ENCODE measurements at regions not wholly inside any gene's neighbourhood (a gene's known extent, or its start where the extent isn't known, plus 50 kb on each side); places are given as distances from the start of the nearest gene placed in this dataset.

DNA sequence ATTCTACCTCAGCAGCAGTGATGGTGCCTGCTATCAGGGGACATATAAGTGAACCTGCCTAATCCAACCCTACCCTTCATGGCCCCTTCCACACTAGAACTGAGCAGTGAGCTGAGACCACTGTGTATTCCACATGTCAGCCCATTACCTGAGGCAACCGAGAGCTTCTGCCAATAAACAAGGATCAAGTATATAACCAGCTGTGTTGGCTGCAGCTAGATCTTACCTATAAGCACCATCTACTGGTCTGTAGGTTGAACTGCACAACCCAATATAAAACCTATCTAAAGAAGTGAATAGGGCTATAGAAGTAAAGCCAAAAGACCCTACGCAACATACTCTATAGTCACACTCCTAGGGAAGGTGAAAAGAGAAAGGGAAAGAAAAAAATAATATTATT, 376.9 kb downstream of the HHIPL2 start:
- Histone ChIP-seq H3K9me3 (ENCODE audit: control insufficient read depth in 1 of 2, insufficient read depth in 1 of 2, low read depth in 1 of 2, low read length in 2 of 2) (no peaks in the 10 kb centered on the region), H3K9me2 (ENCODE audit: insufficient read depth) (no peaks in the 10 kb centered on the region), H3K4me2 (ENCODE audit: low read length) (no peak overlapping the region), H3K27me3 (ENCODE audit: insufficient read depth, low read length) (no peaks in the 10 kb centered on the region), H3K4me3 (replicated peaks in 1 of 2; ENCODE audit: low read depth in 1 of 2, low read length in 2 of 2) (no peak overlapping the region), H2AFZ (ENCODE audit: low read depth, low read length, poor library complexity, severe bottlenecking) (no peak overlapping the region), H3K4me1 (ENCODE audit: control insufficient read depth in 1 of 2, insufficient read depth in 2 of 2, low read length in 2 of 2) (0 out of 4 replicates have a peak, but pooled peaks cover 0 to 3% of the 10 kb centered on the region in 2 experiments), H3K27ac (ENCODE audit: low read depth, low read length) (no peak overlapping the region), H3K36me3 (ENCODE audit: control insufficient read depth in 1 of 2, insufficient read depth in 2 of 2, low read length in 2 of 2) (no peaks in the 10 kb centered on the region), H3K9ac (ENCODE audit: low read length) (no peak overlapping the region), H4K20me1 (ENCODE audit: insufficient read depth) (no peaks in the 10 kb centered on the region), H3K79me2 (ENCODE audit: insufficient read depth, low read length) (no peaks in the 10 kb centered on the region)
- TF ChIP-seq POLR2A (IDR thresholded peaks at IDR 0.05; ENCODE audit: borderline replicate concordance, extremely low read depth, insufficient read depth, insufficient read length) (no peak), RAD21 (IDR thresholded peaks at IDR 0.05; ENCODE audit: low read depth) (peak; percentile 73), SRF (IDR thresholded peaks at IDR 0.05; ENCODE audit: low read depth) (no peak), ELF1 (IDR thresholded peaks at IDR 0.05; ENCODE audit: borderline replicate concordance, low read depth) (no peak), EZH2 (IDR thresholded peaks at IDR 0.05) (no peak), CTCF (IDR thresholded peaks at IDR 0.05 in 2 of 3, conservative IDR thresholded peaks at IDR 0.05 in 1 of 3; ENCODE audit: borderline replicate concordance in 1 of 3, insufficient read depth in 1 of 3, low read depth in 2 of 3, low read length in 2 of 3) (peak; percentile 38 to 57 (median 53); a peak in 5 of 6 replicates)
- TF ChIP-seq, protein P1, sequence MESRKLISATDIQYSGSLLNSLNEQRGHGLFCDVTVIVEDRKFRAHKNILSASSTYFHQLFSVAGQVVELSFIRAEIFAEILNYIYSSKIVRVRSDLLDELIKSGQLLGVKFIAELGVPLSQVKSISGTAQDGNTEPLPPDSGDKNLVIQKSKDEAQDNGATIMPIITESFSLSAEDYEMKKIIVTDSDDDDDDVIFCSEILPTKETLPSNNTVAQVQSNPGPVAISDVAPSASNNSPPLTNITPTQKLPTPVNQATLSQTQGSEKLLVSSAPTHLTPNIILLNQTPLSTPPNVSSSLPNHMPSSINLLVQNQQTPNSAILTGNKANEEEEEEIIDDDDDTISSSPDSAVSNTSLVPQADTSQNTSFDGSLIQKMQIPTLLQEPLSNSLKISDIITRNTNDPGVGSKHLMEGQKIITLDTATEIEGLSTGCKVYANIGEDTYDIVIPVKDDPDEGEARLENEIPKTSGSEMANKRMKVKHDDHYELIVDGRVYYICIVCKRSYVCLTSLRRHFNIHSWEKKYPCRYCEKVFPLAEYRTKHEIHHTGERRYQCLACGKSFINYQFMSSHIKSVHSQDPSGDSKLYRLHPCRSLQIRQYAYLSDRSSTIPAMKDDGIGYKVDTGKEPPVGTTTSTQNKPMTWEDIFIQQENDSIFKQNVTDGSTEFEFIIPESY (IDR thresholded peaks at IDR 0.05; ENCODE audit: extremely low read depth, insufficient replicate concordance, low read length) = no peak
- ChIA-PET POLR2A (no interaction called here), RAD21 (ENCODE audit: low non-redundant PET in 1 of 2, low total read pairs in 2 of 2, uncharacterized antibody in 2 of 2, unreplicated experiment in 2 of 2) (interaction anchor here in 1 of 2 experiments (0.6 kb wide), 1 partner anchor 731 kb away, joined by 3 read pairs; no protein-coding TSS in a partner anchor), CTCF (interaction anchor here (0.9 to 1.5 kb wide), 6 partner anchors 10 to 736 kb away, joined by 3 to 6 read pairs (median 4); no protein-coding TSS in a partner anchor)
- ATAC-seq (peak; percentile 82), DNase-seq (ENCODE audit: low read depth, low spot score) (peak; percentile 21)
- intact Hi-C loops (cut with micrococcal nuclease) = no loop called here
- no TSS peak for BruUV-seq (replicated peaks)

All from HCT116 (cell line).